ENCODE measurements at regions not wholly inside any gene's neighbourhood (a gene's known extent, or its start where the extent isn't known, plus 50 kb on each side); places are given as distances from the start of the nearest gene placed in this dataset.

GRCh38 chr17:14919094-14919493 lies 346.0 kb downstream of the PMP22 start:
- Histone ChIP-seq H3K27me3 (no peaks in the 10 kb centered on the region), H3K36me3 (no peaks in the 10 kb centered on the region), H3K4me3 (no peak overlapping the region), H3K27ac (no peak overlapping the region), H3K4me1 (no peaks in the 10 kb centered on the region), H3K9me3 (peaks cover 0 to 13% of the 10 kb centered on the region in 2 donors)
- no peak for DNase-seq (ENCODE audit: low spot score)
- TF ChIP-seq, protein P1, sequence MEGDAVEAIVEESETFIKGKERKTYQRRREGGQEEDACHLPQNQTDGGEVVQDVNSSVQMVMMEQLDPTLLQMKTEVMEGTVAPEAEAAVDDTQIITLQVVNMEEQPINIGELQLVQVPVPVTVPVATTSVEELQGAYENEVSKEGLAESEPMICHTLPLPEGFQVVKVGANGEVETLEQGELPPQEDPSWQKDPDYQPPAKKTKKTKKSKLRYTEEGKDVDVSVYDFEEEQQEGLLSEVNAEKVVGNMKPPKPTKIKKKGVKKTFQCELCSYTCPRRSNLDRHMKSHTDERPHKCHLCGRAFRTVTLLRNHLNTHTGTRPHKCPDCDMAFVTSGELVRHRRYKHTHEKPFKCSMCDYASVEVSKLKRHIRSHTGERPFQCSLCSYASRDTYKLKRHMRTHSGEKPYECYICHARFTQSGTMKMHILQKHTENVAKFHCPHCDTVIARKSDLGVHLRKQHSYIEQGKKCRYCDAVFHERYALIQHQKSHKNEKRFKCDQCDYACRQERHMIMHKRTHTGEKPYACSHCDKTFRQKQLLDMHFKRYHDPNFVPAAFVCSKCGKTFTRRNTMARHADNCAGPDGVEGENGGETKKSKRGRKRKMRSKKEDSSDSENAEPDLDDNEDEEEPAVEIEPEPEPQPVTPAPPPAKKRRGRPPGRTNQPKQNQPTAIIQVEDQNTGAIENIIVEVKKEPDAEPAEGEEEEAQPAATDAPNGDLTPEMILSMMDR (IDR thresholded peaks at IDR 0.05) = no peak

GRCh38 chr17:14918540-14918939 lies 346.6 kb downstream of the PMP22 start:
- no peak for DNase-seq (ENCODE audit: low spot score)
- H3K27ac ChIP-seq = no peak overlapping the region

DNA sequence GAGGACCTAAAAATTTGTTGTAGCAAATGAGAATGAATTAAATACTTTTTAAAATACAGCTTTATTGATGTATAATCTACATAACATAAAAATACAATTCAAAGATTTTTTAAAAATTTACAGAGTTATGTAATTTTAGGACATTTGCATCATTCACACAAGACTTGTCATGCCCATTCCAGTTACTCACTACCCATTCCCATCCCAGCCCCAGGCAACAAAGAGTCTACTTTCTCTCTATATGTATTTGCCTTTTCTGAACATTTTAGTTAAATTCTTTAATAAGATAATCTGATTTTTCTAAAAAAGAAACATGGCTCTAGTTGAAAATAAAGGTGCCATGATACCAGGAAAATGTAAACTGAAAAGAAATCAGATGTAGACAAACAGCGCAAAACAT lies 354.2 kb downstream of the PMP22 start:
- TF ChIP-seq, protein P1 (IDR thresholded peaks at IDR 0.05) = no peak
- Histone ChIP-seq H3K4me3 (no peak overlapping the region), H3K9me3 (no peaks in the 10 kb centered on the region), H3K27me3 (no peaks in the 10 kb centered on the region), H3K4me1 (no peaks in the 10 kb centered on the region), H3K27ac (no peak overlapping the region), H3K36me3 (no peaks in the 10 kb centered on the region)
- no peak for DNase-seq (ENCODE audit: low spot score)

More at GRCh38 chr17:14918540-14918939, 346.6 kb downstream of the PMP22 start:
- Histone ChIP-seq H3K27me3 (no peaks in the 10 kb centered on the region), H3K9me3 (peaks cover 0 to 13% of the 10 kb centered on the region in 2 donors), H3K36me3 (no peaks in the 10 kb centered on the region), H3K4me1 (no peaks in the 10 kb centered on the region), H3K4me3 (no peak overlapping the region)
- TF ChIP-seq, protein P1 (IDR thresholded peaks at IDR 0.05) = no peak

GRCh38 chr17:14904386-14904785 lies 360.7 kb downstream of the PMP22 start:
- no peak overlapping the region for H3K27ac ChIP-seq
- H3K4me1 ChIP-seq = no peaks in the 10 kb centered on the region
- H3K4me3 ChIP-seq = no peak overlapping the region
- no peaks in the 10 kb centered on the region for H3K9me3 ChIP-seq
- DNase-seq (ENCODE audit: low spot score) = no peak
- no peaks in the 10 kb centered on the region for H3K36me3 ChIP-seq
- TF ChIP-seq, protein P1 (IDR thresholded peaks at IDR 0.05) = no peak
- H3K27me3 ChIP-seq = no peaks in the 10 kb centered on the region

DNA sequence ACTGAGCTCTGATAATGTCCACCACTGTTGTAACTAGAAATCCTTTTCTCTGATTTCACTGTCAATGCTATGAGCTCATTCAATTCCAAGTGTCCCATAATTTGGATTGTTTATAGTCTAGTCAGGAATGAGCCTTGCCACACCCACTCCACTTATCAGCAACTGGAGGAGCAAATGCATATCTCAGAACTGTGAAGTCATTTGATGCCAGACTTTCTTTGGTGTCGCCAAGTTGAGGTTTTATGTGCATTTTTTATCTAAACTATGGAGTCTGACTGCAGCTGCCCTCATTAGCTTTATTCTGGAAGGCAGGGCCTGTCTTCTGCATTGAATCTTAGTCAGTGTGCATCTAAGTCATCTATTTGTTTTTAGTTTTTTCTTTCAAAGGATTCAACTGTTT lies 361.3 kb downstream of the PMP22 start:
- no peaks in the 10 kb centered on the region for H3K36me3 ChIP-seq
- TF ChIP-seq, protein P1 (IDR thresholded peaks at IDR 0.05) = no peak
- no peaks in the 10 kb centered on the region for H3K4me1 ChIP-seq
- H3K27me3 ChIP-seq = no peaks in the 10 kb centered on the region
- H3K27ac ChIP-seq = no peak overlapping the region
- H3K9me3 ChIP-seq = peaks cover 0 to under 1% of the 10 kb centered on the region in 2 donors
- no peak overlapping the region for H3K4me3 ChIP-seq
- DNase-seq (ENCODE audit: low spot score) = no peak

DNA sequence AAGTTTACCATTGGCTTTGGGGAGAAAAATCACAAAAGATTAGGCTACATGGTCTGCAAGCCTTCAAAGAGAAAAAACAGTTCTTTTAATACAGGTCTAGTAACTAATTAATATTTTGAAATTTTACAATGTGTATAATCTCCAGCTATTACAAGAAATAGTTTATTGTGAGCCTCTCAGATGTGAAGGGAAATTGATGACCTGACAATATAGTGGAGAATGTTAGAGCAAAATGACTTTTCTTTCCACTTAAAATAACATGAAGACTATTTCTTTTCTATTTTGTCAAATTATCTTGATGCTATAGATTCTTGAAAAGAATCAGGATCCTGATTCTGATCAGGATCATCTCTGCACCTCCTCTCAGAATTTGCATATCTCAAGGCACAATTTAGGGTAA lies 362.3 kb downstream of the PMP22 start:
- H3K27me3 ChIP-seq = no peaks in the 10 kb centered on the region
- no peaks in the 10 kb centered on the region for H3K4me1 ChIP-seq
- H3K36me3 ChIP-seq = no peaks in the 10 kb centered on the region
- H3K27ac ChIP-seq = no peak overlapping the region
- no peak for DNase-seq (ENCODE audit: low spot score)
- TF ChIP-seq, protein P1 (IDR thresholded peaks at IDR 0.05) = no peak
- peaks cover 0 to 11% of the 10 kb centered on the region in 2 donors for H3K9me3 ChIP-seq
- no peak overlapping the region for H3K4me3 ChIP-seq
